ENCODE measurements at regions not wholly inside any gene's neighbourhood (a gene's known extent, or its start where the extent isn't known, plus 50 kb on each side); places are given as distances from the start of the nearest gene placed in this dataset.

GRCh38 chrY:17381431-17382070 lies 498.5 kb downstream of the CDY2B start:
- no peak for DNase-seq (ENCODE audit: low read depth)
- no peak for TF ChIP-seq CTCF (IDR thresholded peaks at IDR 0.05; ENCODE audit: low read depth, low read length, missing control alignments)
- H3K4me3 ChIP-seq (ENCODE audit: low read depth, low read length) = no peak overlapping the region

- DNase-seq (ENCODE audit: low read depth) = no peak
- no peak for TF ChIP-seq CTCF (IDR thresholded peaks at IDR 0.05; ENCODE audit: low read depth, low read length, missing control alignments)
- H3K4me3 ChIP-seq (ENCODE audit: low read depth, low read length) = no peak overlapping the region
Measured at GRCh38 chrY:17378326-17378725, 501.7 kb downstream of the CDY2B start.

GRCh38 chrY:17368413-17368812 lies 511.6 kb downstream of the CDY2B start:
- no peak for TF ChIP-seq CTCF (IDR thresholded peaks at IDR 0.05; ENCODE audit: low read depth, low read length, missing control alignments)
- no peak overlapping the region for H3K4me3 ChIP-seq (ENCODE audit: low read depth, low read length)

GRCh38 chrY:17366400-17366799 lies 513.6 kb downstream of the CDY2B start:
- DNase-seq (ENCODE audit: low read depth) = no peak
- H3K4me3 ChIP-seq (ENCODE audit: low read depth, low read length) = no peak overlapping the region
- no peak for TF ChIP-seq CTCF (IDR thresholded peaks at IDR 0.05; ENCODE audit: low read depth, low read length, missing control alignments)

More at GRCh38 chrY:17368413-17368812, 511.6 kb downstream of the CDY2B start:
- no peak for DNase-seq (ENCODE audit: low read depth)

- TF ChIP-seq CTCF (IDR thresholded peaks at IDR 0.05; ENCODE audit: low read depth, low read length, missing control alignments) = no peak
- no peak for DNase-seq (ENCODE audit: low read depth)
- H3K4me3 ChIP-seq (ENCODE audit: low read depth, low read length) = no peak overlapping the region
Measured at GRCh38 chrY:17339028-17339427, 541.0 kb downstream of the CDY2B start.

- no peak overlapping the region for H3K4me3 ChIP-seq (ENCODE audit: low read depth, low read length)
- TF ChIP-seq CTCF (IDR thresholded peaks at IDR 0.05; ENCODE audit: low read depth, low read length, missing control alignments) = no peak
- no peak for DNase-seq (ENCODE audit: low read depth)
Measured at GRCh38 chrY:17330733-17331132, 549.3 kb downstream of the CDY2B start.

GRCh38 chrY:17319916-17320315 lies 560.1 kb downstream of the CDY2B start:
- DNase-seq (ENCODE audit: low read depth) = no peak
- TF ChIP-seq CTCF (IDR thresholded peaks at IDR 0.05; ENCODE audit: low read depth, low read length, missing control alignments) = no peak

More at GRCh38 chrY:17319916-17320315, 560.1 kb downstream of the CDY2B start:
- no peak overlapping the region for H3K4me3 ChIP-seq (ENCODE audit: low read depth, low read length)
